IPS-18a (cell line): ENCODE measurements at regions not wholly inside any gene's neighbourhood (a gene's known extent, or its start where the extent isn't known, plus 50 kb on each side); places are given as distances from the start of the nearest gene placed in this dataset.
"Not testable (repeated sequence)": the region's sequence is repeated elsewhere in the genome, so short reads cannot be mapped to it uniquely, and the experiment has no call there.

Source experiments
- H3K27ac ChIP-seq: one replicate; pipeline ENCODE4 v1.5.1; 2013; ENCODE audit warnings: low read length
- H3K27me3 ChIP-seq: one replicate; pipeline ENCODE4 v1.6.1; 2013; ENCODE audit warnings: mild to moderate bottlenecking, low read length; ENCODE audit not compliant: control insufficient read depth, insufficient read depth
- H3K36me3 ChIP-seq: one replicate; pipeline ENCODE4 v1.6.1; 2013; ENCODE audit warnings: low read depth, low read length; ENCODE audit not compliant: control insufficient read depth
- H3K4me1 ChIP-seq: one replicate; pipeline ENCODE4 v1.6.1; 2013; ENCODE audit warnings: low read depth, low read length; ENCODE audit not compliant: control insufficient read depth
- H3K4me3 ChIP-seq: one replicate; pipeline ENCODE4 v1.5.1; 2013; ENCODE audit warnings: low read length
- H3K9ac ChIP-seq: one replicate; pipeline ENCODE4 v1.6.1; 2013; ENCODE audit warnings: mild to moderate bottlenecking, low read length, moderate library complexity
- H3K9me3 ChIP-seq: one replicate; pipeline ENCODE4 v1.6.1; 2013; ENCODE audit warnings: low read depth, low read length; ENCODE audit not compliant: control insufficient read depth

DNA sequence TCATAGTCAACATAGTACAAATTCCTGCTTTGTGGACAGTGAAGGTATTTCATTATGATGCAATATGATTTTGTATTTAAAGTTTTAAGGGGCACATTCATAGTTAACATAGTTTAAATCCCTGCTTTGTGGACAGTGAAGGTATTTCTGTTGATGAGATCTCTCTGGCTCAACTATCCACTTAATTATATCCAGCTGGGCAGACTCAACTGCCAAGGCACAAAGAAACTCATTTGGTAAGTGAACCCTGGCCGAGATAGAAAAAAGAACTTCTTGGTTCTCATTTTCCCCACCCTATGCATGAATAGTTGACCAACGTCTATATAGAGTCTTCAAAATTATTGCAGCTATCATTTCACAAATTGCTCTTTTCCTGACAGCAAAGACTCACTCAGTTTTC lies 1194.6 kb downstream of the NCAM2 start:
- Histone ChIP-seq H3K4me3 (no peak overlapping the region), H3K27me3 (no peaks in the 10 kb centered on the region), H3K9ac (no peak overlapping the region), H3K36me3 (no peaks in the 10 kb centered on the region), H3K4me1 (no peaks in the 10 kb centered on the region), H3K27ac (no peak overlapping the region), H3K9me3 (no peaks in the 10 kb centered on the region)

- H3K4me1 ChIP-seq, H3K4me3 ChIP-seq, H3K9ac ChIP-seq, H3K9me3 ChIP-seq, H3K27me3 ChIP-seq, H3K36me3 ChIP-seq, H3K27ac ChIP-seq: not testable (repeated sequence)
These were observed 1196.8 kb downstream of the NCAM2 start for GRCh38 chr21:22194986-22195385.

GRCh38 chr21:22200378-22201092 lies 1202.3 kb downstream of the NCAM2 start:
- H3K27me3 ChIP-seq = no peaks in the 10 kb centered on the region
- H3K9ac ChIP-seq = no peak overlapping the region
- H3K27ac ChIP-seq = no peak overlapping the region
- H3K4me1 ChIP-seq = no peaks in the 10 kb centered on the region
- H3K9me3 ChIP-seq = no peaks in the 10 kb centered on the region
- no peak overlapping the region for H3K4me3 ChIP-seq
- no peaks in the 10 kb centered on the region for H3K36me3 ChIP-seq

DNA sequence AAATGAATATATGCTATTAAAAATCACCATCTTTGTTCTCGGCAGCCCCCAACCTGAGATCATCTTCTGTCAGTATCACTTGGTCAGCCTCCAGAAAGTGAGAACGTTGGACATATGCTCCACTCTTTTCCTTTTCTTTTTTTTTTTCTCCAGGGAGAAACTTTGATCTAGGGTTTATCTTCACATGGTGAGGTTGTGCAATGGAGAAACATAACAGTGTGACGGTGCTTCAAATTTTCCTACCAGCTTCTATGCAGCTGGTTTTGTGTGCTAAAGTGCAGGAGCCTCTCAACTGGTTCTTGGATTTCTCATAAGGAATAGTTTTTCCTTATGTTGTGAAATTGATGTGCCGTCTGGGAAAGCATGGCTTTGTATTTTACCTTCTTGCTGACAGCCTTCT lies 1202.9 kb downstream of the NCAM2 start:
- no peaks in the 10 kb centered on the region for H3K36me3 ChIP-seq
- H3K9ac ChIP-seq = no peak overlapping the region
- H3K4me1 ChIP-seq = no peaks in the 10 kb centered on the region
- H3K27ac ChIP-seq = no peak overlapping the region
- no peak overlapping the region for H3K4me3 ChIP-seq
- H3K9me3 ChIP-seq = no peaks in the 10 kb centered on the region
- no peaks in the 10 kb centered on the region for H3K27me3 ChIP-seq

- no peaks in the 10 kb centered on the region for H3K9me3 ChIP-seq
- H3K4me3 ChIP-seq = no peak overlapping the region
- no peaks in the 10 kb centered on the region for H3K4me1 ChIP-seq
- H3K27me3 ChIP-seq = no peaks in the 10 kb centered on the region
- H3K36me3 ChIP-seq = no peaks in the 10 kb centered on the region
- no peak overlapping the region for H3K9ac ChIP-seq
- no peak overlapping the region for H3K27ac ChIP-seq
These were observed 1203.5 kb downstream of the NCAM2 start for GRCh38 chr21:22201669-22202068.

GRCh38 chr21:22209304-22209700 lies 1211.1 kb downstream of the NCAM2 start:
- H3K27ac ChIP-seq = no peak overlapping the region
- H3K4me3 ChIP-seq = no peak overlapping the region
- H3K36me3 ChIP-seq = no peaks in the 10 kb centered on the region
- no peaks in the 10 kb centered on the region for H3K27me3 ChIP-seq
- peaks cover 2% of the 10 kb centered on the region for H3K9me3 ChIP-seq
- H3K9ac ChIP-seq = no peak overlapping the region
- no peaks in the 10 kb centered on the region for H3K4me1 ChIP-seq

GRCh38 chr21:22211943-22212342 lies 1213.7 kb downstream of the NCAM2 start:
- no peaks in the 10 kb centered on the region for H3K36me3 ChIP-seq
- no peak overlapping the region for H3K4me3 ChIP-seq
- no peaks in the 10 kb centered on the region for H3K4me1 ChIP-seq
- no peak overlapping the region for H3K27ac ChIP-seq
- H3K27me3 ChIP-seq = no peaks in the 10 kb centered on the region
- no peak overlapping the region for H3K9ac ChIP-seq
- H3K9me3 ChIP-seq = peaks cover 2% of the 10 kb centered on the region

- H3K36me3 ChIP-seq = no peaks in the 10 kb centered on the region
- no peaks in the 10 kb centered on the region for H3K27me3 ChIP-seq
- H3K9me3 ChIP-seq = no peaks in the 10 kb centered on the region
- H3K4me1 ChIP-seq = no peaks in the 10 kb centered on the region
- no peak overlapping the region for H3K27ac ChIP-seq
- no peak overlapping the region for H3K4me3 ChIP-seq
- no peak overlapping the region for H3K9ac ChIP-seq
These were observed 1225.2 kb downstream of the NCAM2 start for GRCh38 chr21:22223385-22223784.

DNA sequence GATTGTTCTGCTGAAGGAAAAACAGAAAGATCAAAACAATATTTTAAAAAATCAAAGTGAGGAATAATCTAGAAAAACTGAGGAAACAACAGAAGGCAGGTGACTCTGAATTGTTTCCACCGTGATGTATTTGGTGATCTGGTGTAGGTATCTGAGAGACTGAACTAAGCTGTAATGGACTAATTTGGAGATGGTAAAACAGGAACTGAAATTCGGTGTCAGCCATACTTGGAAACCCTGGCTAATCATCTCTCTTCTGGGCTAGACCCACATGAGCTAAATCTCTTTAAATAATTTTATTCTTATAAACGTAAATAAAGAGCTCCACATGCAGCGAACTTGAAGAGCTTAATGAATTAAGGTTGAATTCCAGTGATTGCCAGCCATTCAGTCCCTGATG lies 1226.1 kb downstream of the NCAM2 start:
- Histone ChIP-seq H3K9me3 (no peaks in the 10 kb centered on the region), H3K27me3 (no peaks in the 10 kb centered on the region), H3K36me3 (no peaks in the 10 kb centered on the region), H3K27ac (no peak overlapping the region), H3K4me3 (no peak overlapping the region), H3K9ac (no peak overlapping the region), H3K4me1 (no peaks in the 10 kb centered on the region)

GRCh38 chr21:22225299-22225698 lies 1227.1 kb downstream of the NCAM2 start:
- H3K4me3 ChIP-seq = no peak overlapping the region
- no peaks in the 10 kb centered on the region for H3K9me3 ChIP-seq
- no peaks in the 10 kb centered on the region for H3K36me3 ChIP-seq
- H3K27ac ChIP-seq = no peak overlapping the region
- peaks cover 5% of the 10 kb centered on the region for H3K4me1 ChIP-seq
- H3K27me3 ChIP-seq = no peaks in the 10 kb centered on the region
- no peak overlapping the region for H3K9ac ChIP-seq

DNA sequence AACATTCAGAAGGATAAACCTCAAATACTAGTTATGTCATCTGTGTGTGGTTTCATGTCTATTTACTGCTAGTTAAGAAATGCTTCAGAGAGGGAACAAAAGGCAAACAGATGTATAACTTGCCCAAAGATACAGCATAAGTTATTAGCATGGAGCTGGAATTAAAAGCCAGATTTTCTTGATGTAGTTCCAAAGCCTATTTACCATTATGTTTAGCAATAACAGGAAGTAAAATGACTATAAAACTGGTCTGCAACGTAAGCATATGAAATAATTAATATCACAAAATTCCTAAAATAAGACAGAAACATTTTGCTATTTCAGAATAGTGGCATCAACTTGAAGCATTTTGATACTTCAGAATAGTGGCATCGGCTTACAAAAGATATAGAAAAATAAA lies 1232.8 kb downstream of the NCAM2 start:
- Histone ChIP-seq H3K9me3 (no peaks in the 10 kb centered on the region), H3K27me3 (no peaks in the 10 kb centered on the region), H3K4me1 (peaks cover 5% of the 10 kb centered on the region), H3K27ac (no peak overlapping the region), H3K36me3 (no peaks in the 10 kb centered on the region), H3K9ac (no peak overlapping the region), H3K4me3 (no peak overlapping the region)

DNA sequence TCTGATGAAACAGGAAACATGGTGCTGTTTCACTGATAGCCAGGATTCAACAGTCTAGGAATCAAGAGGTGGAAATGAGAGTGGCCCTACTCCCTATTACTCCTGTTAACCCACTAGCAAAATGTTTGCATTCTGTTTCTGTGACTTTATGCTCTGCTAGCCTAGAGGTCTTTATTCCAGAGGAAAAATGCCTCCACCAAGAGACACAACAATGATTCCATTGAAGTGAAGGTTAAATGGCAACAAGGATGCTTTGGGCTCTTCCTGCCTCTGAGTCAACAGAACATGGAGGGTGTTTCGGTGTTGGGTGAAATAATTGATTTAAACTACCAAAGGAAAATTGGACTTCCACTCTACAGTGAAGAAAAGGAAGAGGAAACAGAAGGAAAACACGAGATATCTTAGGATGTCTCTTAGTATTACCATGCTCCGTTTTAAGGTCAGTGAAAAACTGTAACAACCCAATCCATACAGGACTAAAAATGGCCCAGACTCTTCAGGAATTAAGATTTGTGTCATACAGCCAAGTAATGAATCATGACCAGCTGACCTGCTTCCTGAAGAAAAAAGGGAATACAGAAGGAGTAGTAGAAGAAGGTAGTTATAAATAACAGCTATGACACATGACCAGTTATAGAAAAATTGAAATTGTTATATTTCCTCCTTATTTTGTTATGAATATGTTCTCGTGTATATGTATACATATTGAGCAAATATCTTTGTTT lies 1237.8 kb downstream of the NCAM2 start:
- Histone ChIP-seq H3K4me3 (no peak overlapping the region), H3K27me3 (no peaks in the 10 kb centered on the region), H3K27ac (no peak overlapping the region), H3K4me1 (no peaks in the 10 kb centered on the region), H3K36me3 (no peaks in the 10 kb centered on the region), H3K9ac (no peak overlapping the region), H3K9me3 (no peaks in the 10 kb centered on the region)
